K562 (cell line): ENCODE measurements at regions not wholly inside any gene's neighbourhood (a gene's known extent, or its start where the extent isn't known, plus 50 kb on each side); places are given as distances from the start of the nearest gene placed in this dataset.

Source experiments
- BDP1 ChIP-seq: IDR thresholded peaks from 3 replicates; pipeline ENCODE4 v1.6.1; 2011; ENCODE audit not compliant: insufficient read length, insufficient read depth
- CREB5 ChIP-seq: fragments of 250-450 bp; sonication (Bioruptor Pico); IDR thresholded peaks from 2 replicates; pipeline ENCODE4 v1.5.0; 2020; ENCODE audit warnings: mild to moderate bottlenecking
- CTCF ChIP-seq, 3 experiments: IDR thresholded peaks in 2 of 3; conservative IDR thresholded peaks in 1 of 3; 2 replicates each; pipeline ENCODE4 v1.5.1; 2011 to 2012; ENCODE audit warnings: low read length in 3 of 3, mild to moderate bottlenecking in 3 of 3, control low read depth in 2 of 3, improper control_type of control experiment in 1 of 3, inconsistent platforms in 1 of 3, low read depth in 1 of 3, mixed read lengths in 1 of 3, moderate library complexity in 1 of 3; ENCODE audit not compliant: insufficient read depth in 2 of 3
- FOSL1 ChIP-seq: fragments of 200-800 bp; sonication (Bioruptor generic); conservative IDR thresholded peaks from 2 replicates; pipeline ENCODE4 v1.6.1; 2016; ENCODE audit warnings: missing genetic modification characterization, missing compliant biosample characterization
- HDAC2 ChIP-seq: fragments of 450-650 bp; IDR thresholded peaks from 2 replicates; pipeline ENCODE4 v1.6.1; 2016; ENCODE audit warnings: mild to moderate bottlenecking
- KLF10 ChIP-seq: fragments of 250-450 bp; sonication (Bioruptor Pico); IDR thresholded peaks from 2 replicates; pipeline ENCODE4 v1.6.1; 2021; ENCODE audit warnings: matching md5 sums
- NFXL1 ChIP-seq: fragments of 450-650 bp; formaldehyde crosslinking; IDR thresholded peaks from 2 replicates; pipeline ENCODE4 v1.4.0; 2021; ENCODE audit warnings: mild to moderate bottlenecking
- POLR2AphosphoS5 ChIP-seq: IDR thresholded peaks from 2 replicates; pipeline ENCODE4 v1.6.1; 2011; ENCODE audit warnings: mild to moderate bottlenecking, low read depth, low read length, moderate library complexity; ENCODE audit not compliant: control insufficient read depth, insufficient read depth
- TCF7L2 ChIP-seq: fragments of 150-350 bp; IDR thresholded peaks from 2 replicates; pipeline ENCODE4 v1.6.1; 2016; ENCODE audit warnings: low read depth, mild to moderate bottlenecking, low read length, moderate library complexity
- ZNF589 ChIP-seq: fragments of 200-800 bp; sonication (Bioruptor generic); IDR thresholded peaks from 2 replicates; pipeline ENCODE4 v1.6.1; 2016; ENCODE audit warnings: low read depth, missing genetic modification characterization, missing compliant biosample characterization

GRCh38 chr3:194251461-194251860, 99.7 kb downstream of the CPN2 start:
- no peak for TF ChIP-seq ZNF589 (CRISPR knock-in tag)
- no peak for TF ChIP-seq HDAC2
- no peak for TF ChIP-seq KLF10 (CRISPR knock-in tag)
- TF ChIP-seq POLR2AphosphoS5: no peak
- no peak for TF ChIP-seq CTCF (IDR thresholded peaks at IDR 0.05 in 2 of 3, conservative IDR thresholded peaks at IDR 0.05 in 1 of 3; ENCODE audit: insufficient read depth in 2 of 3, low read depth in 1 of 3, low read length in 3 of 3)
- no peak for TF ChIP-seq TCF7L2
- TF ChIP-seq CREB5: no peak
- no peak for TF ChIP-seq NFXL1 (CRISPR knock-in tag)
- no peak for TF ChIP-seq FOSL1 (tag)
- TF ChIP-seq BDP1: no peak
